ENCODE measurements at regions not wholly inside any gene's neighbourhood (a gene's known extent, or its start where the extent isn't known, plus 50 kb on each side); places are given as distances from the start of the nearest gene placed in this dataset.

- DNase-seq (ENCODE audit: extremely low spot score) = no peak
- H3K4me3 ChIP-seq (ENCODE audit: low read depth, low read length) = no peak overlapping the region
- WGBS = 98% methylated on average over 2 of the region's 2 CpGs
- H3K4me1 ChIP-seq (ENCODE audit: insufficient read depth) = no peaks in the 10 kb centered on the region
- H3K27ac ChIP-seq (ENCODE audit: low read depth) = no peak overlapping the region
- no peaks in the 10 kb centered on the region for H3K36me3 ChIP-seq (ENCODE audit: insufficient read depth)
These were observed 138.9 kb downstream of the CDC42EP3 start for GRCh38 chr2:37532503-37532902.

GRCh38 chr2:37537316-37537715, 134.1 kb downstream of the CDC42EP3 start:
- Histone ChIP-seq H3K4me3 (ENCODE audit: low read depth, low read length) (no peak overlapping the region), H3K36me3 (ENCODE audit: insufficient read depth) (no peaks in the 10 kb centered on the region), H3K27ac (ENCODE audit: low read depth) (no peak overlapping the region), H3K4me1 (ENCODE audit: insufficient read depth) (no peaks in the 10 kb centered on the region)
- no peak for DNase-seq (ENCODE audit: extremely low spot score)
- WGBS = 96% methylated on average over 5 of the region's 5 CpGs

- Histone ChIP-seq H3K4me1 (ENCODE audit: insufficient read depth) (no peaks in the 10 kb centered on the region), H3K27ac (ENCODE audit: low read depth) (no peak overlapping the region), H3K36me3 (ENCODE audit: insufficient read depth) (no peaks in the 10 kb centered on the region), H3K4me3 (ENCODE audit: low read depth, low read length) (no peak overlapping the region)
- 87% methylated on average over 5 of the region's 5 CpGs for WGBS
- DNase-seq (ENCODE audit: extremely low spot score) = no peak
These were observed 129.9 kb downstream of the CDC42EP3 start for GRCh38 chr2:37541516-37541915.

- no peaks in the 10 kb centered on the region for H3K4me1 ChIP-seq (ENCODE audit: insufficient read depth)
- DNase-seq (ENCODE audit: extremely low spot score) = no peak
- H3K4me3 ChIP-seq (ENCODE audit: low read depth, low read length) = no peak overlapping the region
- no peaks in the 10 kb centered on the region for H3K36me3 ChIP-seq (ENCODE audit: insufficient read depth)
- 87% methylated on average over 4 of the region's 4 CpGs for WGBS
- H3K27ac ChIP-seq (ENCODE audit: low read depth) = no peak overlapping the region
These were observed 127.4 kb downstream of the CDC42EP3 start for GRCh38 chr2:37543999-37544557.

GRCh38 chr2:37544591-37545031, 126.8 kb downstream of the CDC42EP3 start:
- Histone ChIP-seq H3K27ac (ENCODE audit: low read depth) (no peak overlapping the region), H3K4me3 (ENCODE audit: low read depth, low read length) (no peak overlapping the region), H3K36me3 (ENCODE audit: insufficient read depth) (no peaks in the 10 kb centered on the region), H3K4me1 (ENCODE audit: insufficient read depth) (no peaks in the 10 kb centered on the region)
- no peak for DNase-seq (ENCODE audit: extremely low spot score)
- WGBS = 90% methylated on average over 1 of the region's 1 CpG

- Histone ChIP-seq H3K27ac (ENCODE audit: low read depth) (no peak overlapping the region), H3K36me3 (ENCODE audit: insufficient read depth) (no peaks in the 10 kb centered on the region), H3K4me1 (ENCODE audit: insufficient read depth) (no peaks in the 10 kb centered on the region), H3K4me3 (ENCODE audit: low read depth, low read length) (no peak overlapping the region)
- DNase-seq (ENCODE audit: extremely low spot score) = no peak
- 66% methylated on average over 4 of the region's 4 CpGs for WGBS
These were observed 121.8 kb downstream of the CDC42EP3 start for GRCh38 chr2:37549598-37549997.

- H3K4me1 ChIP-seq (ENCODE audit: insufficient read depth) = no peaks in the 10 kb centered on the region
- no peak overlapping the region for H3K27ac ChIP-seq (ENCODE audit: low read depth)
- DNase-seq (ENCODE audit: extremely low spot score) = no peak
- H3K4me3 ChIP-seq (ENCODE audit: low read depth, low read length) = no peak overlapping the region
- H3K36me3 ChIP-seq (ENCODE audit: insufficient read depth) = no peaks in the 10 kb centered on the region
These were observed 121.3 kb downstream of the CDC42EP3 start for GRCh38 chr2:37550190-37550589.

- H3K4me3 ChIP-seq (ENCODE audit: low read depth, low read length) = no peak overlapping the region
- no peak overlapping the region for H3K27ac ChIP-seq (ENCODE audit: low read depth)
- no peaks in the 10 kb centered on the region for H3K4me1 ChIP-seq (ENCODE audit: insufficient read depth)
- 80% methylated on average over 3 of the region's 3 CpGs for WGBS
- no peak for DNase-seq (ENCODE audit: extremely low spot score)
- no peaks in the 10 kb centered on the region for H3K36me3 ChIP-seq (ENCODE audit: insufficient read depth)
These were observed 119.7 kb downstream of the CDC42EP3 start for GRCh38 chr2:37551783-37552182.

GRCh38 chr2:37552339-37552738, 119.1 kb downstream of the CDC42EP3 start:
- Histone ChIP-seq H3K36me3 (ENCODE audit: insufficient read depth) (no peaks in the 10 kb centered on the region), H3K4me3 (ENCODE audit: low read depth, low read length) (no peak overlapping the region), H3K27ac (ENCODE audit: low read depth) (no peak overlapping the region), H3K4me1 (ENCODE audit: insufficient read depth) (no peaks in the 10 kb centered on the region)
- DNase-seq (ENCODE audit: extremely low spot score) = no peak
- WGBS = 94% methylated on average over 2 of the region's 2 CpGs

- Histone ChIP-seq H3K4me3 (ENCODE audit: low read depth, low read length) (no peak overlapping the region), H3K36me3 (ENCODE audit: insufficient read depth) (no peaks in the 10 kb centered on the region), H3K4me1 (ENCODE audit: insufficient read depth) (no peaks in the 10 kb centered on the region), H3K27ac (ENCODE audit: low read depth) (no peak overlapping the region)
- no peak for DNase-seq (ENCODE audit: extremely low spot score)
- WGBS = 49% methylated on average over 5 of the region's 5 CpGs
These were observed 117.9 kb downstream of the CDC42EP3 start for GRCh38 chr2:37553411-37554154.

- Histone ChIP-seq H3K27ac (ENCODE audit: low read depth) (no peak overlapping the region), H3K4me3 (ENCODE audit: low read depth, low read length) (no peak overlapping the region), H3K4me1 (ENCODE audit: insufficient read depth) (no peaks in the 10 kb centered on the region), H3K36me3 (ENCODE audit: insufficient read depth) (no peaks in the 10 kb centered on the region)
- DNase-seq (ENCODE audit: extremely low spot score) = no peak
- 72% methylated on average over 2 of the region's 2 CpGs for WGBS
These were observed 117.3 kb downstream of the CDC42EP3 start for GRCh38 chr2:37554155-37554510.

GRCh38 chr2:37554687-37555086, 116.8 kb downstream of the CDC42EP3 start:
- Histone ChIP-seq H3K27ac (ENCODE audit: low read depth) (no peak overlapping the region), H3K4me3 (ENCODE audit: low read depth, low read length) (no peak overlapping the region), H3K4me1 (ENCODE audit: insufficient read depth) (no peaks in the 10 kb centered on the region), H3K36me3 (ENCODE audit: insufficient read depth) (no peaks in the 10 kb centered on the region)
- WGBS = 93% methylated on average over 2 of the region's 2 CpGs
- DNase-seq (ENCODE audit: extremely low spot score) = no peak

GRCh38 chr2:37555457-37555856, 116.0 kb downstream of the CDC42EP3 start:
- no peak overlapping the region for H3K27ac ChIP-seq (ENCODE audit: low read depth)
- DNase-seq (ENCODE audit: extremely low spot score) = no peak
- H3K4me1 ChIP-seq (ENCODE audit: insufficient read depth) = no peaks in the 10 kb centered on the region
- WGBS = 88% methylated on average over 5 of the region's 5 CpGs
- no peak overlapping the region for H3K4me3 ChIP-seq (ENCODE audit: low read depth, low read length)
- H3K36me3 ChIP-seq (ENCODE audit: insufficient read depth) = no peaks in the 10 kb centered on the region

- Histone ChIP-seq H3K4me1 (ENCODE audit: insufficient read depth) (no peaks in the 10 kb centered on the region), H3K27ac (ENCODE audit: low read depth) (no peak overlapping the region), H3K36me3 (ENCODE audit: insufficient read depth) (no peaks in the 10 kb centered on the region), H3K4me3 (ENCODE audit: low read depth, low read length) (no peak overlapping the region)
- no peak for DNase-seq (ENCODE audit: extremely low spot score)
- WGBS = 71% methylated on average over 3 of the region's 3 CpGs
These were observed 115.2 kb downstream of the CDC42EP3 start for GRCh38 chr2:37556256-37556655.

All from urinary bladder (tissue), 3 donors.